ENCODE measurements at regions not wholly inside any gene's neighbourhood (a gene's known extent, or its start where the extent isn't known, plus 50 kb on each side); places are given as distances from the start of the nearest gene placed in this dataset.
"Not testable (repeated sequence)": the region's sequence is repeated elsewhere in the genome, so short reads cannot be mapped to it uniquely, and the experiment has no call there.

DNA sequence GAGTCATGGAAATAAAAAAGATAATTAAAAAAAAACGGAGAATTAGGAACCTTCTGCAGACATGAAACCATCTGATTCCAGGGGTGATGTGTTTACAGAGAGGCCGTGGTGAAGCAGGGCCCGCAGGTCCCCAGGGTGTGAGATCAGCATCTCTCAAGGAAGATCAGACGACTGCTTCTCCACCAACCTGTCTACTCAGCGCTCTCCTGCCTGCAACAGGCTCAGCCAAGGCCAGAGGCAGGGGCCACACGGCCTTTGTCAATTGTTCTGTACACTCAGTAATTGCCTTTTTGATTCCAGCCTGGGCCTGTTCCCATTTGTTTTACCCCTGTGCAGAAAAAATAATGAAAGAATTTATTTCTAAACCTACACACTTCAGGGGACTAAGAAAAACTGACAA, 124.6 kb downstream of the NXPE2 start:
- TF ChIP-seq, protein P1, sequence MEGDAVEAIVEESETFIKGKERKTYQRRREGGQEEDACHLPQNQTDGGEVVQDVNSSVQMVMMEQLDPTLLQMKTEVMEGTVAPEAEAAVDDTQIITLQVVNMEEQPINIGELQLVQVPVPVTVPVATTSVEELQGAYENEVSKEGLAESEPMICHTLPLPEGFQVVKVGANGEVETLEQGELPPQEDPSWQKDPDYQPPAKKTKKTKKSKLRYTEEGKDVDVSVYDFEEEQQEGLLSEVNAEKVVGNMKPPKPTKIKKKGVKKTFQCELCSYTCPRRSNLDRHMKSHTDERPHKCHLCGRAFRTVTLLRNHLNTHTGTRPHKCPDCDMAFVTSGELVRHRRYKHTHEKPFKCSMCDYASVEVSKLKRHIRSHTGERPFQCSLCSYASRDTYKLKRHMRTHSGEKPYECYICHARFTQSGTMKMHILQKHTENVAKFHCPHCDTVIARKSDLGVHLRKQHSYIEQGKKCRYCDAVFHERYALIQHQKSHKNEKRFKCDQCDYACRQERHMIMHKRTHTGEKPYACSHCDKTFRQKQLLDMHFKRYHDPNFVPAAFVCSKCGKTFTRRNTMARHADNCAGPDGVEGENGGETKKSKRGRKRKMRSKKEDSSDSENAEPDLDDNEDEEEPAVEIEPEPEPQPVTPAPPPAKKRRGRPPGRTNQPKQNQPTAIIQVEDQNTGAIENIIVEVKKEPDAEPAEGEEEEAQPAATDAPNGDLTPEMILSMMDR (IDR thresholded peaks at IDR 0.05), result no peak
- DNase-seq (ENCODE audit: low spot score), result no peak

DNA sequence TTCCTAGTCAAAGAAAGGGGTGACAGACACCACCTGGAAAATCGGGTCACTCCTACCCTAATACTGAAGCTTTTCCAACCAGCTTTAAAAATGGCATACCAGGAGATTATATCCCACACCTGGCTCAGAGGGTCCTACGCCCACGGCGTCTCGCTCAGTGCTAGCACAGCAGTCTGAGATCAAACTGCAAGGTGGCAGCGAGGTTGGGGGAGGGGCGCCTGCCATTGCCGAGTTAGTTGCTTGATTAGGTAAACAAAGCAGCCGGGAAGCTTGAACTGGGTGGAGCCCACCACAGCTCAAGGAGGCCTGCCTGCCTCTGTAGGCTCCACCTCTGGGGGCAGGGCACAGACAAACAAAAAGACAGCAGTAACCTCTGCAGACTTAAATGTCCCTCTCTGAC, 127.1 kb downstream of the NXPE2 start:
- not testable (repeated sequence) for ATAC-seq (ENCODE audit: low FRiP score); DNase-seq (ENCODE audit: low spot score)

More for the DNA sequence above, 124.6 kb downstream of the NXPE2 start:
- ATAC-seq (ENCODE audit: low FRiP score), result no peak

GRCh38 chr11:114811971-114812370, 133.6 kb downstream of the NXPE2 start:
- DNase-seq (ENCODE audit: low spot score) (no peak), ATAC-seq (ENCODE audit: low FRiP score) (no peak)
- TF ChIP-seq, protein P1 (IDR thresholded peaks at IDR 0.05), result no peak

GRCh38 chr11:114812733-114813132, 134.4 kb downstream of the NXPE2 start:
- DNase-seq (ENCODE audit: low spot score), result no peak
- TF ChIP-seq, protein P1 (IDR thresholded peaks at IDR 0.05), result no peak
- no peak for ATAC-seq (ENCODE audit: low FRiP score)

DNA sequence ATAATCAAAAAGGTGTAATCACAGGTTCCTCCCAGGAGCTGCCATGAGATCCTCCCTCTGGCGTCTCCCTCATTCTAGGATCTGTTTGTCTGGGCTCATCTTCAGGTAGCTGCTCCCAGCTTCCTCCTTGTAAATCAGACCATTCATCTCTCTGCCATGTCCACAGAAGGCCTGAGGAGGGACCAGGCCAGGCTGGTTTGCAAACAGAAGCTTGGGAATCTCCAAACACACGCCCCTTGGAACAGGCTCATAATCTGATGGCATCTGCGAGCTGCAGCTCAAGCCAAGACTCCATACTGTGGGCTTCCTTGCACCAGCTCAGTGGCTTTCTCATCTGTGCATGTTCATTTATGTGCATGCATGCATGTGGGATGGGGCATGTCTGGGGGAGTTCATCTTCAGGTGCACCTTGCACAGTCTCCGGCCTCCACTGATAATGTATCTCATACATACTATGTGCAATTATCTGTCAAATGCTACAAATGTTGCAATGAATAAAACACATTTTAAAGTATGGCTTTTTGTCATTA, 134.9 kb downstream of the NXPE2 start:
- TF ChIP-seq, protein P1 (IDR thresholded peaks at IDR 0.05), result no peak
- DNase-seq (ENCODE audit: low spot score), result no peak
- no peak for ATAC-seq (ENCODE audit: low FRiP score)

DNA sequence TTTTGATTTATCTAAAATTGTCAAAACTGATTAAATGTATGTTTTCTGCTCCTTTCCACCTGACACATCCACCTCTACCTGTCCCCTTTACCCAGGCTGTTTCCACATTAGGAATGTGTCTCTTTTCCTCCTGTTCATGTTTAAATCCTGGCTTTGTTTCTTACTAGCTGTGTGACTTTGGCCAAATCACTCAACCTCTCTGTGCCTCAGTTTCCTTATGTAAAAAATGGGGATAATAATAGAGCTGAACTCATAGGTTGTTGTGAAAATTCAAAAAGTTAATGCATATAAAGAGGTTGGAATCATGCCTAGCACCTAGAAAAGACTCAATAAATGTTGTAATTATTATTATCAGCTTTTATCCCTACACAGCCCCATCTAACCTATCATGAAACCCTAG, 136.8 kb downstream of the NXPE2 start:
- ATAC-seq (ENCODE audit: low FRiP score), result no peak
- TF ChIP-seq, protein P1 (IDR thresholded peaks at IDR 0.05), result no peak

GRCh38 chr11:114815761-114816160, 137.4 kb downstream of the NXPE2 start:
- TF ChIP-seq, protein P1 (IDR thresholded peaks at IDR 0.05), result no peak
- DNase-seq (ENCODE audit: low spot score), result no peak
- no peak for ATAC-seq (ENCODE audit: low FRiP score)

More for the DNA sequence above, 136.8 kb downstream of the NXPE2 start:
- DNase-seq (ENCODE audit: low spot score), result no peak

- no peak for DNase-seq (ENCODE audit: low spot score)
- TF ChIP-seq, protein P1 (IDR thresholded peaks at IDR 0.05), result no peak
- no peak for ATAC-seq (ENCODE audit: low FRiP score)
Measured at GRCh38 chr11:114816791-114817190, 138.5 kb downstream of the NXPE2 start.

Measured in omental fat pad (tissue), 3 donors.